PFSK-1 (cell line): ENCODE measurements at regions not wholly inside any gene's neighbourhood (a gene's known extent, or its start where the extent isn't known, plus 50 kb on each side); places are given as distances from the start of the nearest gene placed in this dataset.

Source experiments
- FOXP2 ChIP-seq: optimal IDR thresholded peaks from 2 replicates; pipeline ENCODE3; 2011; ENCODE audit warnings: borderline replicate concordance, control low read depth, inconsistent platforms; ENCODE audit not compliant: insufficient read depth; ENCODE audit errors: extremely low read length, extremely low read depth
- POLR2AphosphoS5 ChIP-seq: IDR thresholded peaks from 2 replicates; pipeline ENCODE4 v1.6.1; 2012; ENCODE audit warnings: low read depth, mild to moderate bottlenecking, control low read depth, low read length, moderate library complexity
- REST ChIP-seq, 2 experiments: IDR thresholded peaks; 2 replicates each; pipeline versions ENCODE4 v1.6.1 to v1.8.0; 2011 to 2012; ENCODE audit warnings: low read depth in 2 of 2, low read length in 2 of 2, control low read depth in 1 of 2, inconsistent platforms in 1 of 2, mild to moderate bottlenecking in 1 of 2, moderate library complexity in 1 of 2; ENCODE audit not compliant: insufficient read depth in 1 of 2
- SIN3A ChIP-seq: IDR thresholded peaks from 2 replicates; pipeline ENCODE4 v1.6.1; 2012; ENCODE audit warnings: mild to moderate bottlenecking, low read length, moderate library complexity, borderline replicate concordance; ENCODE audit not compliant: insufficient read depth
- TAF1 ChIP-seq: IDR thresholded peaks from 2 replicates; pipeline ENCODE4 v1.6.1; 2012; ENCODE audit warnings: low read length, control low read depth, borderline replicate concordance; ENCODE audit not compliant: insufficient read depth

- no peak for TF ChIP-seq POLR2AphosphoS5
- no peak for TF ChIP-seq REST (IDR thresholded peaks at IDR 0.05; ENCODE audit: insufficient read depth in 1 of 2, low read depth in 2 of 2, low read length in 2 of 2)
- no peak for TF ChIP-seq FOXP2
- no peak for TF ChIP-seq TAF1
- no peak for TF ChIP-seq SIN3A
Measured at GRCh38 chr10:44716470-44717015, 194.6 kb upstream of the TMEM72 start.

GRCh38 chr10:44723082-44723481 lies 188.1 kb upstream of the TMEM72 start:
- no peak for TF ChIP-seq SIN3A
- no peak for TF ChIP-seq FOXP2
- TF ChIP-seq REST (IDR thresholded peaks at IDR 0.05; ENCODE audit: insufficient read depth in 1 of 2, low read depth in 2 of 2, low read length in 2 of 2): no peak
- TF ChIP-seq TAF1: no peak
- no peak for TF ChIP-seq POLR2AphosphoS5

GRCh38 chr10:44723619-44724325 lies 187.4 kb upstream of the TMEM72 start:
- TF ChIP-seq TAF1: no peak

- TF ChIP-seq POLR2AphosphoS5 (no peak), SIN3A (no peak), TAF1 (no peak), REST (IDR thresholded peaks at IDR 0.05; ENCODE audit: insufficient read depth in 1 of 2, low read depth in 2 of 2, low read length in 2 of 2) (no peak), FOXP2 (no peak)
Measured at GRCh38 chr10:44724415-44725174, 186.5 kb upstream of the TMEM72 start.

GRCh38 chr10:44725404-44725803 lies 185.7 kb upstream of the TMEM72 start:
- TF ChIP-seq REST (IDR thresholded peaks at IDR 0.05; ENCODE audit: insufficient read depth in 1 of 2, low read depth in 2 of 2, low read length in 2 of 2) (no peak), FOXP2 (no peak), POLR2AphosphoS5 (no peak), TAF1 (no peak), SIN3A (no peak)
